Neural cell (in vitro differentiated cells): ENCODE measurements at regions not wholly inside any gene's neighbourhood (a gene's known extent, or its start where the extent isn't known, plus 50 kb on each side); places are given as distances from the start of the nearest gene placed in this dataset.

Experiments
- H2AFZ ChIP-seq: fragments of 200-600, 300-800 bp; sonication (generic), shearing (Covaris generic); 2 replicates; pipeline ENCODE4 v1.6.0; 2014; ENCODE audit warnings: low read depth, mild to moderate bottlenecking, antibody characterized with exemption, low read length, moderate library complexity
- H3F3A ChIP-seq: fragments of 200-600 bp; shearing (Covaris generic); 2 replicates; pipeline ENCODE4 v1.6.1; 2016; ENCODE audit warnings: mild to moderate bottlenecking, moderate library complexity, mixed read lengths, antibody characterized with exemption, low read length; ENCODE audit not compliant: insufficient read depth, poor library complexity, severe bottlenecking
- H3K27ac ChIP-seq: fragments of 200-600, 300-800 bp; sonication (generic), shearing (Covaris generic); 2 replicates; pipeline ENCODE4 v1.5.1; 2014; ENCODE audit warnings: mild to moderate bottlenecking, low read length, moderate library complexity
- H3K27me3 ChIP-seq: fragments of 300-800, 200-600 bp; sonication (generic), shearing (Covaris generic); 2 replicates; pipeline ENCODE4 v1.6.0; 2014; ENCODE audit warnings: mild to moderate bottlenecking, low read depth, low read length, moderate library complexity; ENCODE audit not compliant: insufficient read depth
- H3K36me3 ChIP-seq: fragments of 300-800, 200-600 bp; sonication (generic), shearing (Covaris generic); 2 replicates; pipeline ENCODE4 v1.5.1; 2014; ENCODE audit warnings: mild to moderate bottlenecking, antibody characterized with exemption, low read length, moderate library complexity; ENCODE audit not compliant: insufficient read depth
- H3K4me2 ChIP-seq: fragments of 300-800, 200-600 bp; sonication (generic), shearing (Covaris generic); 2 replicates; pipeline ENCODE4 v1.6.0; 2014; ENCODE audit warnings: mild to moderate bottlenecking, low read length
- H3K4me3 ChIP-seq: fragments of 300-800, 200-600 bp; sonication (generic), shearing (Covaris generic); 2 replicates; pipeline ENCODE4 v1.5.1; 2014; ENCODE audit warnings: mild to moderate bottlenecking, low read length, moderate library complexity
- H3K79me2 ChIP-seq: fragments of 200-600 bp; shearing (Covaris generic); replicated peaks from 2 replicates; pipeline ENCODE4 v1.6.0; 2014; ENCODE audit warnings: mild to moderate bottlenecking, low read length, moderate library complexity; ENCODE audit not compliant: insufficient read depth
- H3K9ac ChIP-seq: fragments of 300-800, 200-600 bp; sonication (generic), shearing (Covaris generic); 2 replicates; pipeline ENCODE4 v1.6.1; 2016; ENCODE audit warnings: mild to moderate bottlenecking, low read length, mixed read lengths
- H3K9me2 ChIP-seq: fragments of 200-600 bp; shearing (Covaris generic); 2 replicates; pipeline ENCODE4 v1.6.1; 2016; ENCODE audit warnings: mild to moderate bottlenecking, low read length, mixed read lengths; ENCODE audit not compliant: insufficient read depth
- H3K9me3 ChIP-seq: fragments of 200-600, 300-800 bp; sonication (generic), shearing (Covaris generic); 2 replicates; pipeline ENCODE4 v1.6.1; 2016; ENCODE audit warnings: mild to moderate bottlenecking, mixed run types, low read length, moderate library complexity, mixed read lengths
- H4K20me1 ChIP-seq: fragments of 200-600 bp; shearing (Covaris generic); 2 replicates; pipeline ENCODE4 v1.6.1; 2016; ENCODE audit warnings: mild to moderate bottlenecking, mixed run types; ENCODE audit not compliant: insufficient read depth
- CTCF ChIP-seq: fragments of 450-650 bp; IDR thresholded peaks from 2 replicates; pipeline ENCODE4 v1.5.1; 2014; ENCODE audit warnings: antibody characterized with exemption, mild to moderate bottlenecking, moderate library complexity; ENCODE audit not compliant: poor library complexity, severe bottlenecking
- EP300 ChIP-seq: fragments of 450-650 bp; conservative IDR thresholded peaks from 2 replicates; pipeline ENCODE4 v1.6.1; 2014; ENCODE audit warnings: antibody characterized with exemption, mild to moderate bottlenecking, moderate library complexity; ENCODE audit not compliant: poor library complexity, severe bottlenecking
- EZH2 ChIP-seq: fragments of 200-600, 300-800 bp; shearing (Covaris generic), sonication (generic); IDR thresholded peaks from 2 replicates; pipeline ENCODE4 v1.6.1; 2014; ENCODE audit warnings: antibody characterized with exemption, low read length, borderline replicate concordance, mild to moderate bottlenecking; ENCODE audit not compliant: insufficient read depth, poor library complexity, severe bottlenecking
- MXI1 ChIP-seq: fragments of 450-650 bp; conservative IDR thresholded peaks from 2 replicates; pipeline ENCODE4 v1.6.1; 2014; ENCODE audit warnings: antibody characterized with exemption, mild to moderate bottlenecking; ENCODE audit not compliant: poor library complexity, severe bottlenecking
- POLR2AphosphoS5 ChIP-seq: IDR thresholded peaks from 2 replicates; pipeline ENCODE4 v1.6.1; 2012
- RAD21 ChIP-seq: fragments of 450-650 bp; conservative IDR thresholded peaks from 2 replicates; pipeline ENCODE4 v1.6.1; 2014; ENCODE audit warnings: antibody characterized with exemption, mild to moderate bottlenecking, moderate library complexity
- REST ChIP-seq: IDR thresholded peaks from 2 replicates; pipeline ENCODE4 v1.6.1; 2012; ENCODE audit warnings: borderline replicate concordance
- SMC3 ChIP-seq: fragments of 450-650 bp; conservative IDR thresholded peaks from 2 replicates; pipeline ENCODE4 v1.6.1; 2014; ENCODE audit warnings: antibody characterized with exemption, mild to moderate bottlenecking, moderate library complexity; ENCODE audit not compliant: poor library complexity
- TAF1 ChIP-seq: IDR thresholded peaks from 2 replicates; pipeline ENCODE4 v1.6.1; 2012; ENCODE audit warnings: low read depth

DNA sequence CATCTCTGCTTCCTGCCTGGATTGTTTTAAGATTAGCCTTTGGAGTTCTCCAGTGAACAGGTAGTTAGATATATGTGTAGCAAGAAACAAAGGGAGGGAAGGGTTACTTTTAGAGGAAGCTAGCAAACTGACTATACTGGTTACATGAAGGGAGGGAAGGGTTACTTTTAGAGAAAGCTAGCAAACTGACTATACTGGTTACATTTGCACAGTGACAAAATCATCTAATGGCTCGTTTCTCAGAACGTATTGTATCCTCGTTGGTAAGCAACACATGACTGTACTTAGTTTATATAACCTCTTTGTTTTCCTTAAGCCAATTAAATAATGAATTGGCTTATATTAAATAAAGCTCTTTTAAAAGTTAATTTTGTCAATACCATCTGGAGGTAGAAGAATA is 540.9 kb downstream of the EPM2A start:
- no peaks in the 10 kb centered on the region for H3K36me3 ChIP-seq
- no peak overlapping the region for H3K27ac ChIP-seq
- H3K9me3 ChIP-seq = no peaks in the 10 kb centered on the region
- H3K9me2 ChIP-seq = no peaks in the 10 kb centered on the region
- no peaks in the 10 kb centered on the region for H3K79me2 ChIP-seq
- no peak overlapping the region for H3K9ac ChIP-seq
- H3K4me2 ChIP-seq = no peak overlapping the region
- no peak overlapping the region for H3K4me3 ChIP-seq
- no peak overlapping the region for H2AFZ ChIP-seq
- no peaks in the 10 kb centered on the region for H3K27me3 ChIP-seq
- H4K20me1 ChIP-seq = no peaks in the 10 kb centered on the region
- TF ChIP-seq TAF1 (no peak), REST (no peak), CTCF (no peak), EP300 (no peak), POLR2AphosphoS5 (no peak), SMC3 (no peak), MXI1 (no peak), EZH2 (no peak), RAD21 (no peak)
- no peaks in the 10 kb centered on the region for H3F3A ChIP-seq

- Histone ChIP-seq H3K4me2 (peak overlapping the region; percentile 14), H3F3A (no peaks in the 10 kb centered on the region), H3K9ac (no peak overlapping the region), H3K79me2 (no peaks in the 10 kb centered on the region), H3K27ac (no peak overlapping the region), H3K9me3 (no peaks in the 10 kb centered on the region), H4K20me1 (no peaks in the 10 kb centered on the region), H2AFZ (no peak overlapping the region), H3K9me2 (no peaks in the 10 kb centered on the region), H3K4me3 (no peak overlapping the region), H3K27me3 (no peaks in the 10 kb centered on the region), H3K36me3 (no peaks in the 10 kb centered on the region)
- TF ChIP-seq RAD21 = no peak
- TF ChIP-seq MXI1 = no peak
- TF ChIP-seq CTCF = no peak
- no peak for TF ChIP-seq REST
- TF ChIP-seq EZH2 = no peak
- no peak for TF ChIP-seq TAF1
- no peak for TF ChIP-seq POLR2AphosphoS5
- TF ChIP-seq SMC3 = no peak
- TF ChIP-seq EP300 = no peak
These were observed 535.4 kb downstream of the EPM2A start for GRCh38 chr6:145199961-145200360.
